ENCODE measurements at regions not wholly inside any gene's neighbourhood (a gene's known extent, or its start where the extent isn't known, plus 50 kb on each side); places are given as distances from the start of the nearest gene placed in this dataset.

- no peaks in the 10 kb centered on the region for H3K27me3 Mint-ChIP-seq
- ChIA-PET CTCF (no interaction called here), POLR2A (no interaction called here)
- ATAC-seq (no peak), DNase-seq (no peak)
- H3K9me3 Mint-ChIP-seq, result no peaks in the 10 kb centered on the region
- H3K4me1 Mint-ChIP-seq (ENCODE audit: low read depth), result no peaks in the 10 kb centered on the region
- H3K4me3 Mint-ChIP-seq, result no peak overlapping the region
- no peaks in the 10 kb centered on the region for H3K36me3 Mint-ChIP-seq (ENCODE audit: low read depth)
- intact Hi-C loops (cut with micrococcal nuclease), result no loop called here
- H3K27ac Mint-ChIP-seq, result no peak overlapping the region
- no peak for TF ChIP-seq CTCF (IDR thresholded peaks at IDR 0.05)
These were observed 74.5 kb upstream of the PAQR3 start for GRCh38 chr4:79013756-79014155.

- no peak for DNase-seq
- no peak overlapping the region for H3K4me3 Mint-ChIP-seq
- H3K27me3 Mint-ChIP-seq, result no peaks in the 10 kb centered on the region
- CTCF ChIA-PET, result no interaction called here
- no peaks in the 10 kb centered on the region for H3K4me1 Mint-ChIP-seq (ENCODE audit: low read depth)
- no peaks in the 10 kb centered on the region for H3K36me3 Mint-ChIP-seq (ENCODE audit: low read depth)
- intact Hi-C loops (cut with micrococcal nuclease), result no loop called here
- H3K9me3 Mint-ChIP-seq, result no peaks in the 10 kb centered on the region
- POLR2A ChIA-PET, result no interaction called here
- no peak overlapping the region for H3K27ac Mint-ChIP-seq
- ATAC-seq, result no peak
- TF ChIP-seq CTCF (IDR thresholded peaks at IDR 0.05), result no peak
These were observed 51.9 kb upstream of the PAQR3 start for GRCh38 chr4:78990938-78991810.

- peaks cover 3% of the 10 kb centered on the region for H3K27me3 Mint-ChIP-seq
- no peaks in the 10 kb centered on the region for H3K4me1 Mint-ChIP-seq (ENCODE audit: low read depth)
- CTCF ChIA-PET, result interaction anchor here (1.0 kb wide), 1 partner anchor 39 kb away, joined by 3 read pairs; no protein-coding TSS in a partner anchor
- POLR2A ChIA-PET, result no interaction called here
- DNase-seq (no peak), ATAC-seq (no peak)
- no peak overlapping the region for H3K4me3 Mint-ChIP-seq
- H3K36me3 Mint-ChIP-seq (ENCODE audit: low read depth), result no peaks in the 10 kb centered on the region
- intact Hi-C loops (cut with micrococcal nuclease), result no loop called here
- H3K9me3 Mint-ChIP-seq, result no peaks in the 10 kb centered on the region
- no peak for TF ChIP-seq CTCF (IDR thresholded peaks at IDR 0.05)
- H3K27ac Mint-ChIP-seq, result no peak overlapping the region
These were observed 50.5 kb upstream of the PAQR3 start for GRCh38 chr4:78989697-78990270.

All from activated CD8-positive, alpha-beta T cell treated with anti-CD3 and anti-CD28 coated beads for 36 hours (primary cell).